ENCODE measurements at regions not wholly inside any gene's neighbourhood (a gene's known extent, or its start where the extent isn't known, plus 50 kb on each side); places are given as distances from the start of the nearest gene placed in this dataset.

- DNase-seq (ENCODE audit: low read depth in 2 of 2) = no peak
These were observed 77.7 kb upstream of the SLC38A2 start for GRCh38 chr12:46450279-46450748.

GRCh38 chr12:46449856-46450255, 77.3 kb upstream of the SLC38A2 start:
- no peak for DNase-seq (ENCODE audit: low read depth in 2 of 2)

GRCh38 chr12:46449316-46449715, 76.7 kb upstream of the SLC38A2 start:
- DNase-seq (ENCODE audit: low read depth in 2 of 2) = no peak

GRCh38 chr12:46446645-46447044, 74.1 kb upstream of the SLC38A2 start:
- DNase-seq (ENCODE audit: low read depth in 2 of 2) = no peak

GRCh38 chr12:46445551-46446235, 73.1 kb upstream of the SLC38A2 start:
- DNase-seq (ENCODE audit: low read depth in 2 of 2) = no peak

- DNase-seq (ENCODE audit: low read depth in 2 of 2) = no peak
These were observed 72.5 kb upstream of the SLC38A2 start for GRCh38 chr12:46445093-46445492.

- no peak for DNase-seq (ENCODE audit: low read depth in 2 of 2)
These were observed 71.2 kb upstream of the SLC38A2 start for GRCh38 chr12:46443594-46444263.

- no peak for DNase-seq (ENCODE audit: low read depth in 2 of 2)
These were observed 70.2 kb upstream of the SLC38A2 start for GRCh38 chr12:46442738-46443137.

GRCh38 chr12:46442239-46442638, 69.7 kb upstream of the SLC38A2 start:
- DNase-seq (ENCODE audit: low read depth in 2 of 2) = no peak

GRCh38 chr12:46439793-46440511, 67.4 kb upstream of the SLC38A2 start:
- DNase-seq (ENCODE audit: low read depth in 2 of 2) = no peak

- no peak for DNase-seq (ENCODE audit: low read depth in 2 of 2)
These were observed 66.2 kb upstream of the SLC38A2 start for GRCh38 chr12:46438719-46439319.

- no peak for DNase-seq (ENCODE audit: low read depth in 2 of 2)
These were observed 65.7 kb upstream of the SLC38A2 start for GRCh38 chr12:46438256-46438655.

- DNase-seq (ENCODE audit: low read depth in 2 of 2) = no peak
These were observed 64.9 kb upstream of the SLC38A2 start for GRCh38 chr12:46437469-46437868.

GRCh38 chr12:46436747-46437146, 64.2 kb upstream of the SLC38A2 start:
- DNase-seq (ENCODE audit: low read depth in 2 of 2) = no peak

GRCh38 chr12:46435625-46436024, 63.1 kb upstream of the SLC38A2 start:
- DNase-seq (ENCODE audit: low read depth in 2 of 2) = no peak

- DNase-seq (ENCODE audit: low read depth in 2 of 2) = no peak
These were observed 62.5 kb upstream of the SLC38A2 start for GRCh38 chr12:46435029-46435428.

- DNase-seq (ENCODE audit: low read depth in 2 of 2) = no peak
These were observed 61.3 kb upstream of the SLC38A2 start for GRCh38 chr12:46433829-46434228.

GRCh38 chr12:46432325-46432724, 59.8 kb upstream of the SLC38A2 start:
- DNase-seq (ENCODE audit: low read depth in 2 of 2) = no peak

GRCh38 chr12:46430340-46430948, 57.9 kb upstream of the SLC38A2 start:
- DNase-seq (ENCODE audit: low read depth in 2 of 2) = peak in 1 of 2 donors; percentile 5

Data from stimulated activated CD4-positive, alpha-beta T cell treated with anti-CD3 and anti-CD28 coated beads, Interleukin-1b, Interleukin-23, amount 100 ng/mL, for 4 hours (primary cell).